Neural progenitor cell (in vitro differentiated cells): ENCODE measurements at regions not wholly inside any gene's neighbourhood (a gene's known extent, or its start where the extent isn't known, plus 50 kb on each side); places are given as distances from the start of the nearest gene placed in this dataset.

Experiments
- CTCF ChIP-seq: fragments of 200-600 bp; sonication (generic); IDR thresholded peaks from 2 replicates; pipeline ENCODE4 v1.5.1; 2017; ENCODE audit warnings: antibody characterized with exemption, mild to moderate bottlenecking
- EZH2 ChIP-seq: fragments of 200-600 bp; sonication (generic); IDR thresholded peaks from 2 replicates; pipeline ENCODE4 v1.6.1; 2017; ENCODE audit warnings: antibody characterized with exemption, mild to moderate bottlenecking, moderate library complexity
- EZH2phosphoT487 ChIP-seq: fragments of 200-600 bp; sonication (generic); IDR thresholded peaks from 2 replicates; pipeline ENCODE4 v1.6.1; 2017; ENCODE audit warnings: antibody characterized with exemption

- TF ChIP-seq EZH2, result no peak
- TF ChIP-seq CTCF, result no peak
- TF ChIP-seq EZH2phosphoT487, result no peak
Observed at GRCh38 chr6:145329257-145329656, 406.1 kb downstream of the EPM2A start.
